H9 (cell line): ENCODE measurements at regions not wholly inside any gene's neighbourhood (a gene's known extent, or its start where the extent isn't known, plus 50 kb on each side); places are given as distances from the start of the nearest gene placed in this dataset.

ENCODE experiments used
- DNase-seq: peaks from one replicate; pipeline ENCODE4 v3.0.0-alpha.2; 2017
- H2AFZ ChIP-seq: one replicate; pipeline ENCODE4 v1.6.1; 2013; ENCODE audit warnings: mild to moderate bottlenecking, low read length, control low read depth, moderate library complexity
- H2AK5ac ChIP-seq: 2 replicates; pipeline ENCODE4 v1.6.1; 2013; ENCODE audit warnings: low read length, control low read depth, mixed read lengths; ENCODE audit not compliant: insufficient read length
- H2BK120ac ChIP-seq: one replicate; pipeline ENCODE4 v1.6.1; 2013; ENCODE audit warnings: low read depth, mild to moderate bottlenecking, low read length, control low read depth, inconsistent platforms; ENCODE audit not compliant: poor library complexity, severe bottlenecking
- H2BK12ac ChIP-seq: 2 replicates; pipeline ENCODE4 v1.6.1; 2013; ENCODE audit warnings: low read length, control low read depth, mixed read lengths, low read depth; ENCODE audit not compliant: insufficient read length
- H2BK15ac ChIP-seq: 2 replicates; pipeline ENCODE4 v1.6.1; 2013; ENCODE audit warnings: low read depth, low read length, control low read depth
- H2BK20ac ChIP-seq: one replicate; pipeline ENCODE4 v1.6.1; 2013; ENCODE audit warnings: low read depth, mild to moderate bottlenecking, low read length, control low read depth, inconsistent platforms; ENCODE audit not compliant: poor library complexity, severe bottlenecking
- H2BK5ac ChIP-seq: 2 replicates; pipeline ENCODE4 v1.6.1; 2013; ENCODE audit warnings: low read length, control low read depth, mixed read lengths; ENCODE audit not compliant: insufficient read length
- H3K14ac ChIP-seq: 2 replicates; pipeline ENCODE4 v1.6.1; 2013; ENCODE audit warnings: low read length, control low read depth; ENCODE audit not compliant: insufficient read depth
- H3K18ac ChIP-seq: 2 replicates; pipeline ENCODE4 v1.6.1; 2013; ENCODE audit warnings: low read depth, mild to moderate bottlenecking, mixed read lengths, low read length, control low read depth; ENCODE audit not compliant: insufficient read length
- H3K23ac ChIP-seq: 2 replicates; pipeline ENCODE4 v1.6.1; 2013; ENCODE audit warnings: low read length, control low read depth, mixed read lengths, low read depth; ENCODE audit not compliant: insufficient read length
- H3K23me2 ChIP-seq: 2 replicates; pipeline ENCODE4 v1.6.1; 2013; ENCODE audit warnings: low read depth, mild to moderate bottlenecking, mixed read lengths, low read length, control low read depth; ENCODE audit not compliant: insufficient read length, poor library complexity, severe bottlenecking
- H3K27ac ChIP-seq: 2 replicates; pipeline ENCODE4 v1.5.1; 2013; ENCODE audit warnings: low read length, control low read depth, mixed read lengths, low read depth; ENCODE audit not compliant: insufficient read length
- H3K27me3 ChIP-seq: 2 replicates; pipeline ENCODE4 v1.6.1; 2013; ENCODE audit warnings: low read length, control low read depth, inconsistent platforms; ENCODE audit not compliant: insufficient read depth
- H3K4ac ChIP-seq: 2 replicates; pipeline ENCODE4 v1.6.1; 2013; ENCODE audit warnings: low read depth, mild to moderate bottlenecking, control low read depth, inconsistent platforms, low read length, moderate library complexity
- H3K4me1 ChIP-seq: 2 replicates; pipeline ENCODE4 v1.6.1; 2013; ENCODE audit warnings: low read length, control low read depth, inconsistent platforms; ENCODE audit not compliant: insufficient read depth
- H3K4me2 ChIP-seq: 2 replicates; pipeline ENCODE4 v1.6.1; 2013; ENCODE audit warnings: low read length, control low read depth, mixed read lengths; ENCODE audit not compliant: insufficient read length, insufficient read depth
- H3K56ac ChIP-seq: 2 replicates; pipeline ENCODE4 v1.6.1; 2013; ENCODE audit warnings: low read depth, mild to moderate bottlenecking, mixed read lengths, low read length, control low read depth; ENCODE audit not compliant: insufficient read length
- H3K79me1 ChIP-seq: 2 replicates; pipeline ENCODE4 v1.6.1; 2013; ENCODE audit warnings: low read depth, mild to moderate bottlenecking, moderate library complexity, low read length, control low read depth, inconsistent platforms; ENCODE audit not compliant: insufficient read depth, poor library complexity, severe bottlenecking
- H3K79me2 ChIP-seq: 2 replicates; pipeline ENCODE4 v1.6.1; 2013; ENCODE audit warnings: low read length, control low read depth, inconsistent platforms; ENCODE audit not compliant: insufficient read depth
- H3K9ac ChIP-seq: 2 replicates; pipeline ENCODE4 v1.6.1; 2013; ENCODE audit warnings: low read length, control low read depth, mixed read lengths; ENCODE audit not compliant: insufficient read length; ENCODE audit errors: extremely low read depth
- H3K9me3 ChIP-seq: one replicate; pipeline ENCODE4 v1.6.1; 2013; ENCODE audit warnings: low read depth, low read length, inconsistent platforms; ENCODE audit not compliant: control insufficient read depth
- H3T11ph ChIP-seq: one replicate; pipeline ENCODE4 v1.6.1; 2013; ENCODE audit warnings: mild to moderate bottlenecking, low read length, control low read depth, inconsistent platforms
- H4K20me1 ChIP-seq: one replicate; pipeline ENCODE4 v1.6.1; 2013; ENCODE audit not compliant: control insufficient read depth, insufficient read length, insufficient read depth
- H4K5ac ChIP-seq: 2 replicates; pipeline ENCODE4 v1.6.1; 2013; ENCODE audit warnings: low read depth, mild to moderate bottlenecking, mixed read lengths, low read length, control low read depth; ENCODE audit not compliant: insufficient read length
- H4K8ac ChIP-seq: replicated peaks from 2 replicates; pipeline ENCODE4 v1.6.1; 2013; ENCODE audit warnings: low read length, control low read depth, mixed read lengths, low read depth; ENCODE audit not compliant: insufficient read length
- H4K91ac ChIP-seq: 2 replicates; pipeline ENCODE4 v1.6.1; 2013; ENCODE audit warnings: low read depth, mild to moderate bottlenecking, moderate library complexity, mixed read lengths, low read length, control low read depth; ENCODE audit not compliant: insufficient read length
- H3K27ac Mint-ChIP-seq, 3 experiments: 2 replicates in 2 of 3; 3 replicates in 1 of 3; pipeline ENCODE4 v1.8.0; 2020 to 2021; ENCODE audit warnings: mixed read lengths in 3 of 3, mild to moderate bottlenecking in 1 of 3, moderate library complexity in 1 of 3
- H3K27me3 Mint-ChIP-seq: 2 replicates; pipeline ENCODE4 v1.8.0; 2021; ENCODE audit warnings: low read depth, mild to moderate bottlenecking, moderate library complexity, mixed read lengths
- H3K36me3 Mint-ChIP-seq, 3 experiments: 2 replicates in 2 of 3; 3 replicates in 1 of 3; pipeline ENCODE4 v1.8.0; 2020 to 2021; ENCODE audit warnings: low read depth in 3 of 3, mixed read lengths in 3 of 3; ENCODE audit not compliant: insufficient read depth in 1 of 3
- H3K4me1 Mint-ChIP-seq, 2 experiments: 2 replicates each; pipeline ENCODE4 v1.8.0; 2020; ENCODE audit warnings: mixed read lengths in 2 of 2
- H3K4me3 Mint-ChIP-seq, 2 experiments: 2 replicates in 1 of 2; 3 replicates in 1 of 2; pipeline ENCODE4 v1.8.0; 2020 to 2021; ENCODE audit warnings: mild to moderate bottlenecking in 2 of 2, mixed read lengths in 2 of 2, moderate library complexity in 1 of 2
- H3K9me3 Mint-ChIP-seq, 2 experiments: 2 replicates in 1 of 2; 3 replicates in 1 of 2; pipeline ENCODE4 v1.8.0; 2020; ENCODE audit warnings: mild to moderate bottlenecking in 2 of 2, mixed read lengths in 2 of 2, moderate library complexity in 1 of 2
- CTCF ChIP-seq: fragments of 200-600 bp; sonication (generic); conservative IDR thresholded peaks from 3 replicates; pipeline ENCODE4 v1.8.0; 2021; ENCODE audit warnings: antibody characterized with exemption, mild to moderate bottlenecking
- WGBS: extraction: QIAGEN DNeasy Blood & Tissue Kit; methylation state at CpG from one replicate; pipeline ENCODE4 v1.1.7; 2013; ENCODE audit warnings: missing lambda C conversion rate, low lambda C conversion rate, mixed read lengths; ENCODE audit not compliant: insufficient read length; ENCODE audit errors: extremely low coverage; 5-methylcytosine and 5-hydroxymethylcytosine counted together

DNA sequence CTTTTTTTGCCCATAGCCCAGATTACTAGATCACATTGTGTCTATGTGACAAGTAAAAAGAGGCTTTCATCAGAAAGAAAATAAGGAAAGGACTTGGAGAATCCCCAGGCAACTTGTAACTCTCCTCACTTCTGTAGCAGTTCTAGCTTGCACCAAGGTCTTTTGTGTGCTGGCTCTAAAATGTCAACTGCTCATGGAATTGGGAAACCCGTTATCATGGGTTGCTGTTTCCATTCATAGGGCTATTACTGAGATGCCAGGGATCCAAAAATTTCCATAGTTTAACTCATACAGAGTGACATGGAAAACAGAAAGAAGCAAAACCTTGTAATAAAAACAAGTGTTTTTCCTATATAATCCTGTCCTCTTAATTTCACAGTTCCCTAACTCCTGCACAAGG lies 123.9 kb upstream of the FBXL7 start:
- Histone ChIP-seq H3K56ac (no peak overlapping the region), H4K5ac (no peak overlapping the region), H2BK120ac (no peak overlapping the region), H4K8ac (no peak overlapping the region), H3K79me2 (no peaks in the 10 kb centered on the region), H2AFZ (no peak overlapping the region), H3K18ac (no peak overlapping the region), H3K9me3 (no peaks in the 10 kb centered on the region), H3K27me3 (no peaks in the 10 kb centered on the region), H3K9ac (no peak overlapping the region), H3K4me2 (no peak overlapping the region), H3K4ac (no peak overlapping the region), H2BK20ac (no peak overlapping the region), H2BK5ac (no peak overlapping the region), H3K79me1 (no peaks in the 10 kb centered on the region), H3T11ph (no peak overlapping the region), H4K91ac (no peak overlapping the region), H3K14ac (no peak overlapping the region), H3K23ac (no peak overlapping the region), H3K4me1 (no peaks in the 10 kb centered on the region), H2AK5ac (no peak overlapping the region), H2BK12ac (no peak overlapping the region), H2BK15ac (no peak overlapping the region), H4K20me1 (no peaks in the 10 kb centered on the region), H3K23me2 (no peaks in the 10 kb centered on the region), H3K27ac (no peak overlapping the region)
- Mint-ChIP-seq H3K27ac (no peak overlapping the region), H3K4me1 (0 out of 4 replicates have a peak, but pooled peaks cover 0 to 4% of the 10 kb centered on the region in 2 experiments), H3K27me3 (peaks cover 2% of the 10 kb centered on the region), H3K36me3 (no peaks in the 10 kb centered on the region), H3K9me3 (no peaks in the 10 kb centered on the region), H3K4me3 (no peak overlapping the region)
- no CpG with 5 or more reads among the region's 1 CpG for WGBS
- TF ChIP-seq CTCF: no peak
- DNase-seq: no peak
